Activated naive CD8-positive, alpha-beta T cell (primary cell): ENCODE measurements at regions not wholly inside any gene's neighbourhood (a gene's known extent, or its start where the extent isn't known, plus 50 kb on each side); places are given as distances from the start of the nearest gene placed in this dataset.

ENCODE experiments used
- H3K27ac Mint-ChIP-seq: one replicate; pipeline ENCODE4 v1.8.0; 2021; ENCODE audit warnings: mixed read lengths
- H3K27me3 Mint-ChIP-seq: one replicate; pipeline ENCODE4 v1.8.0; 2021; ENCODE audit warnings: mixed read lengths
- H3K36me3 Mint-ChIP-seq: one replicate; pipeline ENCODE4 v1.8.0; 2021; ENCODE audit warnings: mixed read lengths
- H3K4me1 Mint-ChIP-seq: one replicate; pipeline ENCODE4 v1.8.0; 2021; ENCODE audit warnings: low read depth, mixed read lengths
- H3K4me3 Mint-ChIP-seq: one replicate; pipeline ENCODE4 v1.8.0; 2021; ENCODE audit warnings: mild to moderate bottlenecking, mixed read lengths
- H3K9me3 Mint-ChIP-seq: one replicate; pipeline ENCODE4 v1.8.0; 2021; ENCODE audit warnings: low read depth, mixed read lengths

DNA sequence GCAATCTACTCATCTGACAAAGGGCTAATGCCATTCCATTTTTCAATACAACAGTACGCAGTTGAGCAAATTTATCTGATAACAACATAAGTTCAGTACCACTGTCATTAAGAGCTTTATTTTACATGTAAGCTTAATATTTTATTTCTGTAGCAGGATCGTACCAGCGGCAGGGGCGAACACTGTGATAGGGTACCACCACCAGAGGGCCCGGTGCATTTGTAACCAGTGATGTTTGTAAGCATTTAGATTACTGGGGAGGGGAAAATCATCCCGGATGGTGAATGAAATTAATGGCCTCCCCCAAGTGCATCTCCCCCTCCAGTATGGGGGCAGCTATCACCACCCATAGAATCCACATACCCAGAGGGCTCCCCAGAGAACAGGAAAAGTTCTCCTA is 179.0 kb downstream of the ADGRA3 start:
- Mint-ChIP-seq H3K36me3 (no peaks in the 10 kb centered on the region), H3K27ac (no peak overlapping the region), H3K4me1 (no peaks in the 10 kb centered on the region), H3K4me3 (no peak overlapping the region), H3K9me3 (no peaks in the 10 kb centered on the region), H3K27me3 (no peaks in the 10 kb centered on the region)

DNA sequence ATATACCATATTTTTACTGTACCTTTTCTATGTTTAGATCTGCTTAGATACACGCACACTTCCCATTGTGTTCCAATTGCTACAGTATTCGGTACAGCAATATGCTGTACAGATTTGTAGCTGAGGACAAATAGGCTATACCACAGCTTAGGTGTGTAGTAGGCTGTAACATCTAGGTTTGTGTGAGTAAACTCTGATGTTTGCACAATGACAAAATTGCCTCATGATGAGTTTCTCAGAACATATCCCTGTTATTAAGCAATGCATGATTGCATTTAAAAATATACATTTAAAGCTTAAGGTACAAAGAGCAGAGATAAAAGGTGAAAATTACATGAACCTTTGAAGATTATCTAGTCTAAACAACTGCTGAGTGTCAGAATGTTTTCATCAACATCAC is 181.7 kb downstream of the ADGRA3 start:
- Mint-ChIP-seq H3K27ac (no peak overlapping the region), H3K4me1 (no peaks in the 10 kb centered on the region), H3K27me3 (no peaks in the 10 kb centered on the region), H3K4me3 (no peak overlapping the region), H3K36me3 (no peaks in the 10 kb centered on the region), H3K9me3 (no peaks in the 10 kb centered on the region)

DNA sequence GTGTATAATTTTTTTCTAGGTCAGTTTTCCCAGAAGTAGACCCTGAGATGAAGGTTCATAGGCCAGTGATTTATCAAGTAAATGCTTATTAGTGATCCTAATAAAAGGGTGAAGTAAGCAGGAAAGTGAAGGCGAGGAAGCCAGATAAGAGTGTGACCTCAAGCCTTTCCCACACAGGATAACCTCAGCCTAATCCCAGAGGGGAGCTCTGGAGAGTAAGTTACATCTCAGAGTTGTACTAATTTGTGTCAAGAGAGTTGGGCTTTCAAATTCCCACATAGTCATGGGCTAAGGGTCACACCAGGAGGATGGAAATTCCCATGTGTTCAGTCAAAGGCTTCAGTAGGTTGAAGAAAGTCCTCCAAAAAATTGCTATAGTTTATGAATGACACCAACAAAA is 191.4 kb downstream of the ADGRA3 start:
- no peaks in the 10 kb centered on the region for H3K36me3 Mint-ChIP-seq
- H3K9me3 Mint-ChIP-seq, result no peaks in the 10 kb centered on the region
- no peak overlapping the region for H3K4me3 Mint-ChIP-seq
- H3K27ac Mint-ChIP-seq, result no peak overlapping the region
- no peaks in the 10 kb centered on the region for H3K4me1 Mint-ChIP-seq
- no peaks in the 10 kb centered on the region for H3K27me3 Mint-ChIP-seq

DNA sequence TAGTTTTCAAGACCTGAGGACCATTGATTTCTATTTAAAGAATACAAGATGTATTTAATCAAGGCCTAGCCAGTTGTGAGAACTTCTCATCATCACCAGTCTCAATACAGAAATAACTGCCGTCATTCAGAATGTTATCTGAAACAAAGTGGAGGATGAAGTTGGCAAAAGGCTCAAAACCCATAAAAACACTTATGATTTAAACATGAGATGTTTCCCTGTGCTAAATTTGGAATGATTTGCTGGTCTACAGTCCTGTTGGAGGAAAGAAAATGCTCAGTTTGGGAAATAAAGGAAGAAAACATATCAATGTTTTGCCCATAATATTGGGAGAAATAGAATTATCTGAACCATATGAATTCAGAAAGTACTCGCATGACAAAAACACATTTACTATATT is 192.2 kb downstream of the ADGRA3 start:
- Mint-ChIP-seq H3K36me3 (no peaks in the 10 kb centered on the region), H3K4me3 (no peak overlapping the region), H3K27me3 (no peaks in the 10 kb centered on the region), H3K4me1 (no peaks in the 10 kb centered on the region), H3K9me3 (no peaks in the 10 kb centered on the region), H3K27ac (no peak overlapping the region)

DNA sequence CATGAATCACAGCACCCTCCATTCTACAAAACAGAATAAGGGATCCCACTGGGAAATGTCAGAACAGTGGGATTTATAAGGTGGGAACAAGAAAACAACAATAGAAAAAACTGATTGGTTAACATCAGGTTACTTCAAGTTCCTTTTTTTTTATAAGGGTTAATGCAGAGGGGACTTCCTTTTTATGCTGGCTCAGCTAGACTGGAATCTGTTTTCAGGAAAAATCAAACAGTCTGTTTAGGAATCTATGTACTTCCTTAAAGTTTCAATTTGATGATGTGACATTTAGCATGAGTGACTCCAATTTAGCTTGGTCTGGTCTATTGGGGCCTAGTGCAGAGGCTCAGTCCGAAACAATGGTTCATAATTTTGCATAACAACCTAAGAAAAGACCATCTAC is 192.9 kb downstream of the ADGRA3 start:
- Mint-ChIP-seq H3K9me3 (no peaks in the 10 kb centered on the region), H3K27ac (no peak overlapping the region), H3K36me3 (no peaks in the 10 kb centered on the region), H3K27me3 (no peaks in the 10 kb centered on the region), H3K4me1 (no peaks in the 10 kb centered on the region), H3K4me3 (no peak overlapping the region)

DNA sequence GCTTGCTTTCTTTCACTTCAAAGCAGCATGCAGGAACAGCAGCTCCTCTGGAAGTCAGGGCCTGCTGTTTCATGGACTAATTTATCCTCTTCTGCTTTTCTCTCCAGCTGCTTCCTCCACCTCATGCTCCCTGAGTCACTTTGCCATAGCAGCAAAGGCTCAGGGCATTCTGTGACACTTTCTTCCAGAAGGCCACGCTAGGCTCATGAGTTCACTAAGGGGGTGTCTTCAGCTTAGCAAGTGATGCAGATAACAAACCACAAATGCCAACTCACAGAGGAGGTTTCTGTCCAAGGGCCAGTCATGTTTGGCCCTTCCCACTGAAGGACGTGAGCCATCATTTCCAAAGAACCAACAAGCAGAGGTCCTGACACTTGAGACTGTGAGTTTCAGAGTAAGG is 200.2 kb downstream of the ADGRA3 start:
- no peak overlapping the region for H3K4me3 Mint-ChIP-seq
- H3K27ac Mint-ChIP-seq, result no peak overlapping the region
- H3K36me3 Mint-ChIP-seq, result no peaks in the 10 kb centered on the region
- no peaks in the 10 kb centered on the region for H3K9me3 Mint-ChIP-seq
- no peaks in the 10 kb centered on the region for H3K4me1 Mint-ChIP-seq
- H3K27me3 Mint-ChIP-seq, result no peaks in the 10 kb centered on the region

DNA sequence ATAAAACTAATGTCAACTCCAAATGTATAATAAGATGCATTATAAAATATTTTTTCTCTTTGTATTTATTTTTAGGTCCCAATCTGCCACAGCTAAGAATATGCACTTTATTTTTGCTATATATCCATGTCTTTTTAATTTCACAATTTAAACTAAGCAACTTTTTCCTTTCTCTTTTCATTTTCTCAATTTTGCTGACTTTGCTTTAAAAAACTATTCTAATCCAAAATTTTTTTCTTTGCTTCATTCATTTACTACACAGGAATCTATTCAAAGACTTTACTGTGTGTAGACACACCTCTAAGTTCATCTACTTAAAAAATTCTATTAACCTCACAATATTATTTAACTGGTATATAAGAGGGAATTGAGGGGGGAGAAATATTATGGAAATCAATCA is 201.9 kb downstream of the ADGRA3 start:
- Mint-ChIP-seq H3K4me1 (no peaks in the 10 kb centered on the region), H3K9me3 (no peaks in the 10 kb centered on the region), H3K27me3 (no peaks in the 10 kb centered on the region), H3K36me3 (no peaks in the 10 kb centered on the region), H3K4me3 (no peak overlapping the region), H3K27ac (no peak overlapping the region)

DNA sequence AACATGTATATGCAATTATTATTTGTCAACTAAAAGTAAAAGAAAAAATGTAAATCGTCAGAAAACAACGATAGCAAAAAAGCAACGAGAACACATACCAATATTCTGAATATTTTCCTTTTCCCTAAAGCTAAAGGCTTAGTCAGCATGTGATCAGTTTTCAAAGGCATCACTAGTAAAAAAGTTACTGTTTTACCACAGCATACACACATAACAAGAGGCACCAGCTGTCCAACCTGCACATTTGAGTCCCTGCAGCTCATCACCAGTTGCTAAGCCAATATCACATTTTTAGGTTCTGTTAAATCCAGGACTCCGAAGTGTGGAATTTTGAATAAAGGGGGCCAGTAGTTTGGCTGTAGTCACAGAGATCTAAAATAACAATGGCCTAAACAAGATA is 203.8 kb downstream of the ADGRA3 start:
- Mint-ChIP-seq H3K4me1 (no peaks in the 10 kb centered on the region), H3K36me3 (no peaks in the 10 kb centered on the region), H3K27me3 (no peaks in the 10 kb centered on the region), H3K27ac (no peak overlapping the region), H3K4me3 (no peak overlapping the region), H3K9me3 (no peaks in the 10 kb centered on the region)

DNA sequence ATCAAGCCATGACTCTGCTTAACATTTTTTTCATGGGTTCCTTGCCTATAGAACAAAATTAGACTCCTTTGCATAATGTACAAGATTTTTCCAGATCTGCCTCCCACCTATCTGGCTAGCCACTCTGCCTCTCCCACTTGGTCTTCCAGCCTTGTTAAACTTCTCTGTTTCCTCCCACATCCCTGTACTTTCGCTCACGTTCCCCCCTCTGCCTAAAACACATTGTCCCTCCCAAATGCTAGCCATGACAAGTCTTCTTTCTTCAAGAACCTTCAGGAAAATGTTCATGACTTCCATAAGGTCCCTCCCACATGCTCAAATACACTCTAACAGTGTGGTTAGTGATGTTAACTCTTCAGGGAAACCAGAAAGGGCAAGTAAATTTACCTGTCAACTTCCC is 214.6 kb downstream of the ADGRA3 start:
- Mint-ChIP-seq H3K4me1 (no peaks in the 10 kb centered on the region), H3K27ac (no peak overlapping the region), H3K27me3 (peaks cover 3% of the 10 kb centered on the region), H3K36me3 (peaks cover 4% of the 10 kb centered on the region), H3K4me3 (no peak overlapping the region), H3K9me3 (peaks cover 13% of the 10 kb centered on the region)

DNA sequence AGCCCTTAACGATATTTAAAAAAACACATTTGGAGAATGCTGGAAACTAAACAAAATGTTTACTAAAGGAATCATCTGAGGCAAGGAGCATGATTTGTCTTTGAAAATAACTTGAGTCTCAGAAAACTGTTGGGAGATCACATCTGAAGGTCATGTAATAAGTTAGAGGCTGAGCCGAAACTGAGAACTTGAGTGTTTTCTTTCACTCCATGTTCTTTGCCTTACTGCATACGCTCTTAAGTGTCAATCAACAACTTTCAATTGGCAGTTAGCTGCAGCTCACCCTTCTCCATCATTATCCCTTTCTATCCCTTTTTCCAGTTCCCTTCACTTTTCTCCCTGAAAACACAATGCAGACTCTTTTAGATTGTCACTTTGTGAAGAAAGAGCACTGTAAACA is 216.2 kb downstream of the ADGRA3 start:
- H3K4me3 Mint-ChIP-seq, result no peak overlapping the region
- no peak overlapping the region for H3K27ac Mint-ChIP-seq
- no peaks in the 10 kb centered on the region for H3K27me3 Mint-ChIP-seq
- H3K9me3 Mint-ChIP-seq, result peaks cover 5% of the 10 kb centered on the region
- H3K4me1 Mint-ChIP-seq, result no peaks in the 10 kb centered on the region
- peaks cover 4% of the 10 kb centered on the region for H3K36me3 Mint-ChIP-seq

DNA sequence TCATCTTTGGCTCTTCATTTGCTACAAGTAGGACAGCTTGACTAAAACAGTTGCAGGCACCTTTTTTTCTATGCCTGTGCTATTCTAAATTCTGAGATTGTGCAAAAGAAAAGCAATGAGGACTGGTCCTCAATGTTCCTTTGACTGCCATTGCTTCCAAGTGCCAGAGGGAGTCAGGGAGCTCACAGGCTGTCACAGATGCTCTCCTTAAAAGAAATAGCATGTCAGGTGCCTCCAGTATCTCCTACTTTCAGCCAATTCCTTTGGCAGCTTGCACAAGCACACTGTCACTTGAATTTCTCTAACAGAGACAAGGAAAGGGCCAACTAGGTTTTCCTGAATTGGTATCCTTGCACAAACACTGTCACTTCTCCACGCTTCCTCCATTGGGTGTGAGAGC is 228.2 kb downstream of the ADGRA3 start:
- no peak overlapping the region for H3K4me3 Mint-ChIP-seq
- H3K27ac Mint-ChIP-seq, result no peak overlapping the region
- H3K9me3 Mint-ChIP-seq, result no peaks in the 10 kb centered on the region
- H3K27me3 Mint-ChIP-seq, result no peaks in the 10 kb centered on the region
- H3K4me1 Mint-ChIP-seq, result no peaks in the 10 kb centered on the region
- no peaks in the 10 kb centered on the region for H3K36me3 Mint-ChIP-seq

DNA sequence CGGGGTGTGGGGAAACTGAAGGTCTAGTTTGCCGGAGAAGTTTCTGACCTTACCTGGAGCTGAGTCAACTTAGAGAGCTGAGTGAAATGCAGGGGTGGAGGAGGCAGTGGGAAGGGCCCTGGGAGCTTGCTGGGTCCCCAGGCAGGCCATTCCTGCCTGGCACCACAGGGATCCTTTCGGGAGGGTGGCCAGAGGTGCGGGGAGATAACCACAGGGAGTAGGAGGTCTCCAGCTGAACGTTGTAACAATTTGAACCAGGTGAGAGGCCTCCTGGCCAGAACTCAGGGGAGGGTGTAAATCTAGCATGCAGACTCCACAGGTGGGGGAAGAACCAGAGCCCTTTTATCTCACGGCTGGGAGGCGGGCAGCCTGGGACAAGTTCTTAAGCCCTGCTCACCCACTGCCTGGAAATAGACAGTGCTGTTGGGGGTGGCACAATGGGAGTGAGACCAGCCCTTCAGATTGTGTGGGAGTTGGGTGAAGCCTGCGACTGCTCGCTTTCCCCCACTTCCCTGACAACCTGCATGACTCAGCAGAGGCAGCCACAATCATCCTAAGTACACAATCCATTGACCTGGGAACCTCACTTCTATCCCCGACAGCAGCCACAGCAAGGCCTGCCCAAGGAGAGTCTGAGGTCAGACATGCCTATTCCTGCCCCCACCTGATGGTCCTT is 247.4 kb downstream of the ADGRA3 start:
- no peaks in the 10 kb centered on the region for H3K36me3 Mint-ChIP-seq
- peaks cover 21% of the 10 kb centered on the region for H3K9me3 Mint-ChIP-seq
- no peaks in the 10 kb centered on the region for H3K4me1 Mint-ChIP-seq
- no peak overlapping the region for H3K27ac Mint-ChIP-seq
- H3K4me3 Mint-ChIP-seq, result no peak overlapping the region
- H3K27me3 Mint-ChIP-seq, result no peaks in the 10 kb centered on the region

DNA sequence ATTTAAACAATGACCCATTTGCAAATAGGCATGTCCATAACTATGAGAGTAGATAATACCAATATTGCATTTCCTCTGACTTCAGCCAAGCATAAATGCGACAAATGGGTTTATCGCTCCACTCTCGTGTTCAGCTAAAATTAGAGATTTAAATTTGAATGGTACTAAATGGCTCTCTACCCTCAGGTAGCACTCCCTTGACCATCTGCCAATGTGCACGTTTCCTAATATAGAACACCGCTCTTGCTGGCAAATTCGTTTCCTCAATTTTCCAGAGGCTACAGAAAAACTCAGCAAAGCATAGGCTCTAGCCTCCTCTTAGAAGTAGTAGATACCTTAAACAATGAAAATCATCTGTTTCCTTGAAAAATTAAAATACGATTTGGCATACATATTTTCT is 251.6 kb downstream of the ADGRA3 start:
- H3K4me3 Mint-ChIP-seq, result no peak overlapping the region
- H3K4me1 Mint-ChIP-seq, result no peaks in the 10 kb centered on the region
- peaks cover 14% of the 10 kb centered on the region for H3K9me3 Mint-ChIP-seq
- peaks cover 3% of the 10 kb centered on the region for H3K36me3 Mint-ChIP-seq
- H3K27me3 Mint-ChIP-seq, result no peaks in the 10 kb centered on the region
- H3K27ac Mint-ChIP-seq, result no peak overlapping the region

DNA sequence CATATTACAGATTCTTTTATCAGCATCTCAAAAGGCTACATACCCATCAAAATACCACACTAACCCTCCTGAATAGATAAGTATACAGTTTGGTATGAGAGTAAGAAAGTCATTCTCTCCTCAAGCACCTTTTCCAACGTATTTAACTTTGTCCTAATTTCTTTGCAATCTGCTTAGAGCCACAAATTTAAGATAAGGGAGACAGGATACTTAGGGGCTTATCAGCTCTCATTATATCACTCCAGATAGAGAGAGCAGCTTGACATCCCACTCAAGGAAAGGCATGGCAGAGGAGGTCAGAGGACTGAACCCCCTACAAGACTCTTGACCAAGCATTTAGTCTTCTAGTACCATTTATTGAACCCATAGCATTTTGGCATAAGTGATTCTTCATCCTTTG is 262.4 kb downstream of the ADGRA3 start:
- peaks cover 9% of the 10 kb centered on the region for H3K9me3 Mint-ChIP-seq
- no peaks in the 10 kb centered on the region for H3K4me1 Mint-ChIP-seq
- H3K4me3 Mint-ChIP-seq, result no peak overlapping the region
- no peaks in the 10 kb centered on the region for H3K36me3 Mint-ChIP-seq
- H3K27me3 Mint-ChIP-seq, result no peaks in the 10 kb centered on the region
- no peak overlapping the region for H3K27ac Mint-ChIP-seq

DNA sequence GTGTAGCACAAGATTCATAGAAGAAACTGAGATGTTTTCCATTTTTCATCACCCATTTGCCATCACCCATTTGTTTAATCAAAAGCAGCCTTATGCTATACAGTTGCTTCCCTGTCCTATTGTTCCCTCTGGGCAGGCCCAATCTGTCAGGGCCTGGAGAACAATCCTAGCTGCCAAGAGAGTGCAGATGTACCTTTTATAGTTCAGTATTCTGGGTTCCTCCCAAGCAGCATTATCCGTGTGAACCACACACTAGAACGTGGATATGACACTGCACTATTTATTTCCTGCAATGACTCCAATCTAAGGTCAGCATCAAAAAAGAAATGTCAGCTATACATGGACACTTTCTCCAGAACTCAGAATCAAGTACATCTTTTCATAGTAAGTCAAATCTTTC is 269.0 kb downstream of the ADGRA3 start:
- no peak overlapping the region for H3K4me3 Mint-ChIP-seq
- no peaks in the 10 kb centered on the region for H3K27me3 Mint-ChIP-seq
- no peaks in the 10 kb centered on the region for H3K36me3 Mint-ChIP-seq
- H3K4me1 Mint-ChIP-seq, result no peaks in the 10 kb centered on the region
- no peaks in the 10 kb centered on the region for H3K9me3 Mint-ChIP-seq
- no peak overlapping the region for H3K27ac Mint-ChIP-seq

DNA sequence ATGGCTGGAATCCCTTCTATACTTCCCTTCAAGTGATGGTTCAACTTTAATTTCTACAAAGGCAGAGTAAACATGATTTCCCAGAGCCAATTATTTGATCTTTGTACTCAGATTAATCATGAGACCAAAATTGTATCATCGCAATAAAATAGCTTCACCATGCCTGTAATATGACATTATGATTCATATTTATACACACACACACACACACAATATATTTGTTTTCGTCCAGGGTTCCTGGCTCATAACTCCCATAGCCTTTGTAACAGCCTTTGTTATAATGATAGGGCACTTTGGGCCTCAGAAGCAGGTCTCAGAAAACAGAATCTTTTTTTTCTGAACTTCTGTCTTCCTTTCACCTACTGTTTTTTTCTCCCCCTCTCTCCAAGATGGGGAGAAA is 270.6 kb downstream of the ADGRA3 start:
- H3K4me1 Mint-ChIP-seq, result peaks cover 2% of the 10 kb centered on the region
- H3K4me3 Mint-ChIP-seq, result no peak overlapping the region
- H3K36me3 Mint-ChIP-seq, result no peaks in the 10 kb centered on the region
- H3K27me3 Mint-ChIP-seq, result no peaks in the 10 kb centered on the region
- no peak overlapping the region for H3K27ac Mint-ChIP-seq
- no peaks in the 10 kb centered on the region for H3K9me3 Mint-ChIP-seq
